PC-3 (cell line): ENCODE measurements at regions not wholly inside any gene's neighbourhood (a gene's known extent, or its start where the extent isn't known, plus 50 kb on each side); places are given as distances from the start of the nearest gene placed in this dataset.
A peak's percentile ranks its signal among the peaks of the same experiment; 100 is the strongest.

Experiments used
- ATAC-seq: fragments of 200-7000 bp; cut with Tn5 transposase; 2 replicates; pipeline ENCODE4 v1.9.1; 2020; ENCODE audit warnings: mild to moderate bottlenecking, moderate library complexity
- BruUV-seq: library from RNA; stranded (reverse); fragments of 400-500 nt; replicated peaks from 2 replicates; lab custom pipeline; 2021; lab: Mats Ljungman, UMichigan
- CTCF ChIA-PET: fragments of 300-600 bp; sonication (Branson Sonifier 250); formaldehyde crosslinking; loops from one replicate; lab custom pipeline; 2022; ENCODE audit warnings: antibody characterized with exemption; lab: Charles Lee
- POLR2A ChIA-PET: fragments of 300-600 bp; sonication (Branson Sonifier 250); formaldehyde crosslinking; loops from one replicate; lab custom pipeline; 2022; ENCODE audit warnings: antibody characterized with exemption; ENCODE audit not compliant: unreplicated experiment; lab: Charles Lee
- DNase-seq: peaks from one replicate; pipeline ENCODE4 v3.0.0-alpha.2; 2015
- H2AFZ ChIP-seq: fragments of 300-600 bp; sonication (generic); 2 replicates; pipeline ENCODE4 v1.6.0; 2016; ENCODE audit warnings: antibody characterized with exemption, low read length
- H3F3A ChIP-seq: fragments of 300-600 bp; sonication (generic); one replicate; pipeline ENCODE4 v1.6.0; 2017; ENCODE audit warnings: antibody characterized with exemption, low read length, control low read depth, mild to moderate bottlenecking; ENCODE audit not compliant: unreplicated experiment
- H3K27ac ChIP-seq: fragments of 300-600 bp; sonication (generic); 2 replicates; pipeline ENCODE4 v1.5.1; 2016; ENCODE audit warnings: mild to moderate bottlenecking, low read length
- H3K27me3 ChIP-seq: fragments of 300-600 bp; sonication (generic); 2 replicates; pipeline ENCODE4 v1.6.1; 2016; ENCODE audit warnings: low read length, mixed read lengths
- H3K36me3 ChIP-seq: fragments of 300-600 bp; sonication (generic); 2 replicates; pipeline ENCODE4 v1.6.1; 2016; ENCODE audit warnings: low read depth, mixed run types, low read length, mixed read lengths
- H3K4me1 ChIP-seq: fragments of 300-600 bp; sonication (generic); 2 replicates; pipeline ENCODE4 v1.5.1; 2016; ENCODE audit warnings: low read length; ENCODE audit not compliant: insufficient read depth
- H3K4me2 ChIP-seq: fragments of 300-600 bp; sonication (generic); 2 replicates; pipeline ENCODE4 v1.6.0; 2016; ENCODE audit warnings: low read length
- H3K4me3 ChIP-seq: fragments of 300-600 bp; sonication (generic); 2 replicates; pipeline ENCODE4 v1.5.1; 2016; ENCODE audit warnings: mild to moderate bottlenecking, low read length, mixed read lengths
- H3K79me2 ChIP-seq: fragments of 300-600 bp; sonication (generic); 2 replicates; pipeline ENCODE4 v1.6.1; 2017; ENCODE audit warnings: low read length, mixed read lengths
- H3K9ac ChIP-seq: fragments of 300-600 bp; sonication (generic); 2 replicates; pipeline ENCODE4 v1.6.0; 2016; ENCODE audit warnings: mild to moderate bottlenecking, low read length
- H3K9me2 ChIP-seq: fragments of 300-600 bp; sonication (generic); replicated peaks from 2 replicates; pipeline ENCODE4 v1.6.1; 2016; ENCODE audit warnings: mixed run types, low read length, mixed read lengths
- H3K9me3 ChIP-seq: fragments of 300-600 bp; sonication (generic); 2 replicates; pipeline ENCODE4 v1.6.1; 2016; ENCODE audit warnings: low read length, mixed read lengths
- H4K20me1 ChIP-seq: fragments of 300-600 bp; sonication (generic); 2 replicates; pipeline ENCODE4 v1.6.1; 2016; ENCODE audit warnings: low read length, mixed read lengths
- CTCF ChIP-seq: fragments of 300-600 bp; sonication (generic); conservative IDR thresholded peaks from 2 replicates; pipeline ENCODE4 v1.5.1; 2017; ENCODE audit warnings: antibody characterized with exemption, low read depth, mild to moderate bottlenecking, low read length
- EZH2 ChIP-seq: fragments of 300-600 bp; sonication (generic); IDR thresholded peaks from one replicate; pipeline ENCODE4 v1.6.1; 2017; ENCODE audit warnings: antibody characterized with exemption, mild to moderate bottlenecking, low read length; ENCODE audit not compliant: unreplicated experiment
- EZH2phosphoT487 ChIP-seq: fragments of 300-600 bp; sonication (generic); IDR thresholded peaks from 2 replicates; pipeline ENCODE4 v1.6.1; 2018; ENCODE audit warnings: mild to moderate bottlenecking, antibody characterized with exemption, low read length, borderline replicate concordance
- intact Hi-C: fragments of 100-400 bp; cut with micrococcal nuclease; formaldehyde crosslinking; loops from 2 replicates; pipeline ENCODE4 v1.9.0; 2023

- intact Hi-C loops: no loop called here
- Histone ChIP-seq H3K27ac (no peak overlapping the region), H3K4me3 (no peak overlapping the region), H3K27me3 (no peaks in the 10 kb centered on the region), H3K36me3 (no peaks in the 10 kb centered on the region), H3K4me1 (no peaks in the 10 kb centered on the region), H3F3A (no peaks in the 10 kb centered on the region), H3K9me2 (no peaks in the 10 kb centered on the region), H3K9ac (no peak overlapping the region), H2AFZ (0 out of 2 replicates have a peak overlapping the region, but pooled peaks have one; percentile 26), H3K79me2 (no peaks in the 10 kb centered on the region), H4K20me1 (no peaks in the 10 kb centered on the region), H3K4me2 (no peak overlapping the region), H3K9me3 (no peaks in the 10 kb centered on the region)
- ATAC-seq (no peak), DNase-seq (no peak)
- CTCF ChIA-PET: no interaction called here
- TF ChIP-seq CTCF: no peak
- no peak for TF ChIP-seq EZH2
- no peak for TF ChIP-seq EZH2phosphoT487
- BruUV-seq: no TSS peak
- POLR2A ChIA-PET: no interaction called here
Measured at GRCh38 chr3:163812006-163812405, 1266.3 kb downstream of the SI start.

GRCh38 chr3:163809540-163809993 is 1268.7 kb downstream of the SI start:
- no peaks in the 10 kb centered on the region for H3F3A ChIP-seq
- H3K9ac ChIP-seq: no peak overlapping the region
- peak overlapping the region; percentile 61; the same call in 1 of the 2 replicates for H2AFZ ChIP-seq
- H3K27me3 ChIP-seq: no peaks in the 10 kb centered on the region
- H3K36me3 ChIP-seq: no peaks in the 10 kb centered on the region
- intact Hi-C loops: no loop called here
- DNase-seq (no peak), ATAC-seq (no peak)
- H3K27ac ChIP-seq: no peak overlapping the region
- no peaks in the 10 kb centered on the region for H3K9me2 ChIP-seq
- no peaks in the 10 kb centered on the region for H3K4me1 ChIP-seq
- BruUV-seq: no TSS peak
- H3K4me3 ChIP-seq: no peak overlapping the region
- H4K20me1 ChIP-seq: no peaks in the 10 kb centered on the region
- TF ChIP-seq EZH2phosphoT487 (no peak), CTCF (no peak), EZH2 (no peak)
- no peak overlapping the region for H3K4me2 ChIP-seq
- POLR2A ChIA-PET: no interaction called here
- CTCF ChIA-PET: no interaction called here
- H3K79me2 ChIP-seq: no peaks in the 10 kb centered on the region
- no peaks in the 10 kb centered on the region for H3K9me3 ChIP-seq

GRCh38 chr3:163786416-163786815 is 1291.9 kb downstream of the SI start:
- no peaks in the 10 kb centered on the region for H4K20me1 ChIP-seq
- H3K27me3 ChIP-seq: no peaks in the 10 kb centered on the region
- no peaks in the 10 kb centered on the region for H3K36me3 ChIP-seq
- no peaks in the 10 kb centered on the region for H3K9me2 ChIP-seq
- TF ChIP-seq EZH2 (no peak), EZH2phosphoT487 (no peak), CTCF (no peak)
- ATAC-seq (no peak), DNase-seq (no peak)
- no peak overlapping the region for H2AFZ ChIP-seq
- BruUV-seq: no TSS peak
- H3K4me2 ChIP-seq: no peak overlapping the region
- H3K27ac ChIP-seq: no peak overlapping the region
- intact Hi-C loops: no loop called here
- H3K79me2 ChIP-seq: no peaks in the 10 kb centered on the region
- ChIA-PET POLR2A (no interaction called here), CTCF (no interaction called here)
- no peaks in the 10 kb centered on the region for H3K9me3 ChIP-seq
- H3F3A ChIP-seq: no peaks in the 10 kb centered on the region
- H3K4me1 ChIP-seq: no peaks in the 10 kb centered on the region
- no peak overlapping the region for H3K4me3 ChIP-seq
- H3K9ac ChIP-seq: no peak overlapping the region
